SKM-1 (cell line): ENCODE measurements at regions not wholly inside any gene's neighbourhood (a gene's known extent, or its start where the extent isn't known, plus 50 kb on each side); places are given as distances from the start of the nearest gene placed in this dataset.
"Not testable (repeated sequence)": the region's sequence is repeated elsewhere in the genome, so short reads cannot be mapped to it uniquely, and the experiment has no call there.

ENCODE experiments used
- DNase-seq: peaks from one replicate; lab custom pipeline; 2025; ENCODE audit not compliant: unreplicated experiment; lab: John Stamatoyannopoulos, UW

DNA sequence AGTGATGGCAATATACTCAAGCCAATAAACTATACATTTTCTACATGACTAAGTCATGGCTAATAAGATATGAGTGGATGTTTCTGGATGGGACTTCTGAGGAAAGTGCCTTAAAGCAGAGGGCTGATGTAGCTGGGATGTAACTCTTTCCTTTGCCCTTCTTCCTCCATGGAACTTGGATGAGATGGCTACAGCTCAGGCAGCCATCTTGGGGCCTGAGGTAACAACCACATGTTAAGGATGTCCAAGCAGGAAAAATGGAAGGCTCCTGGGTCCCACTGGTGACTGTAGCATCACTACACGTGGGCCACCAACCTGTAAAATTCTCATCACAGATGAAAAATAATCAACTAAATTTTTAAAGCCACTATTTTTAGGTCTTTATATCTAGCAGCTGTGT is 54.4 kb upstream of the GRIP1 start:
- no peak for DNase-seq

DNA sequence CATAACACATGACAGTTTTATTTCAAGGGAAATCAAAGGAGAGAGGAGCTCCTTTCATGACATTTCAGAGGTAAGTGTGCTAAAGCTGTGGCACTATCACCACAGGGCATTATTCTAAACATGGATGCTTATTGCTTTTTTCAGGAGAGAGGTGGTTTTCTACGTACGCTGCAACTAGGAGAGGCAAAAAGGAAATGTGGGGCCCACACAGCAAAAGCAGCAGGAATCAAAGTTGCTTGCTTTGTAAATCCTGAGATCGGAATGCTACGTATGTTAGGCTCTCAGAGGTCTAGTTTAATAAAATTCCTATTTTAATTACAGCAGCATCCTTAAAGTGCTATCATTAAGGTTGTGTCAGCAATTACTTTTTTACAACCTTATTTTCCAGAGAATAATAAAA is 55.0 kb upstream of the GRIP1 start:
- no peak for DNase-seq

DNA sequence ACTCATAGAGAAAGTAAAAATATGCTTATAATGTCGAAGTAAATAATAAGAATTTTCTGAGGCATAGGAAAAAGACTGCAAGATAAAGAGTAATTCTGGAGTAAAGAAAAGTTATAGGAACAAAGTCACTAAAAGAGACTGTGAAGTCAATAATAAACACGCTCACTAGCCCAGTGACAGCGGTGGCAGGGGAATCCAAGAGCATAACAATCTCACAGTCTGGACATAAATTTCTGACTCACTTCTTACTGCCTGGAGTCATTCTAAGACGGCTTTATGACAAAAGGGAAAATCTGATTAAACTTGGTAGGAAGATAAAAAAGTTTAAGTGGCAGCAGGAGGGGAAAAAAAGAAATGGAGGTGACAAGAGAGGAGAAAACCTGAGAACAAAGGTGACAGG is 56.4 kb upstream of the GRIP1 start:
- DNase-seq = no peak

DNA sequence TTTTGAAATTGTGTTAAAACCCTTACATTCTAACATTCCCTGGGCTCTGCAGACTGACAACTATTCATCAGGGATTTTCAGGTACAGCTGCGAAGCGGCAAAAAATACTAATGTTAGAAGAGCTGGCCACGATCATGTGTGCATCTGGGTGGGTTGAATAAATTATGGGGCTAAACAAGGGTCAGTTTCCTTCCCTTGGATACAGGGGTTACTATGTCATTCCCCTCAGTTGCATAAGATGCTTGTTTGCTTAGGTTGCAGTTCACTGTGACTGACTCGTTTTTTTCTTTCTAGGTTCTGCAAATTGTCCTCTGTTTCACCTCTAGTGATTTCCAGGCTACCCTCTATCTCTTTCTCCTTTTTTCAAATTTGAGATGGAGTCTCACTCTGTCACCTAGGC is 58.1 kb upstream of the GRIP1 start:
- no peak for DNase-seq

DNA sequence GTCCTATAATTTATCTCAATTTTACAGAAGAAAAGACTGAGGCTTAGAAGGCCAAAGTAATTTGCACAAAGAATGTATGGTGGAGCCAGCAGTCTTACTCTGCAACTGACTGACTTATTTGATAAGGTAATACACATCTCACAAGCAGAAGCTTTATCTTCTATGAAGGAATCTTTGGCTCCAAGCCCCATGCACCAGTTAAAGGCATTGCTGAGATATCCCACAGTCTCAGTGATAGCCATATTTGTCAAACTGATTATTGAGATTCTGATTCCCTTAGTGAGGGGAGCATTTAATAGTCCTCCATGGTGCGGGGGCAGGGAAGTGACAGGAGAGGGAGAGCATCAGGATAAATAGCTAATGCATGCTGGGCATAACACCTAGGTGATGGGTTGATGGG is 60.4 kb upstream of the GRIP1 start:
- DNase-seq = no peak

DNA sequence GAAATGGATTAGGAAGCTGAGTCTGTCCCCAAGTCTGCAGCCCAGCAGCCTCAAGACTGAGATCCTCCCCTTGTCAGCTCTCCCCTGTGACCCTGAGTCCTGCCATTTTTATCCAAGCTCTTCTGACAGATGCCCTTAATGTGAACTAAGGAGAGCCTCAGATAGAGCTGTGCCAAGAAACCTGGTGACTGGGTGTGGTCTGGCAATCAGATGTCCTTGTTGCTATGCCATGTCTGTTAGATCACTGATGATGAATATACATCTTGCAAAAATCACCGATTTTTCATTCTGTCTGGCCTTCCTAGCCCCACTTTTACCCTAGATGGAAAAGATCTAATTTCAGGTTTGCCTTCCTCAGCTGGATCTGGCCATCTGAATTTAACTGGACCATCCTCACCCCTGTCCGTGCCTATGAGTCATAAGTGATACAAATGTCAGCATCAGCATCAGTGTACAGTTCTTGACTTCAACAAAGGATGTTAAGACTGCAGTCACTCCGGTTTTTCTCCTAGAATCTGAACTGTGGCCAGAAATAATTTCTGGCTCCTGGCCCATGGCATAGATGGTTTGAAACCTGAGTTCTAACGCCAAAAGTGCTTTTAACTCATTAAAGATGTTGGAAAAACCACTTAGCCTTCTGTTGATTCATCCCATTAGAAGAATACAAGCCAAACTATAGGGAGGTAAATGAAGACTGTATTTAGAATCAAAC is 61.2 kb upstream of the GRIP1 start:
- DNase-seq = no peak

DNA sequence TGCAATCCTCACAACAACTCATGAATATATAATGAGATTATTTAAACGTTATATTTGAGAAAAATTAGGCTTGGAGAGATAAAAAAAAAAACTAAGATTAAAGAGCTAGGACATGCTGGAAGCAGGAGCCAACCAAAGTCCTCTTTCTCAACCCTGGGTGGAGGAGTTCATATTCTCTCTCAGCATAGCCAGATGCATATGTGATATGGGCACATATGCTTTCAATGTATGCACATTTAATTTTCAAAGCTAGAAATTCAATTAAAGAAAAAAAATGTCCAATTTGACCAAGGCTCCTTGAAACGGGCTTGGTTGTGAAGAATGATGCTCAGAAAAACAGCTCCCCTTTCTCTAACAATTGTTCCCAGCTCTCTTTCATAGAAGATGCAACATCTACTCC is 61.9 kb upstream of the GRIP1 start:
- no peak for DNase-seq

DNA sequence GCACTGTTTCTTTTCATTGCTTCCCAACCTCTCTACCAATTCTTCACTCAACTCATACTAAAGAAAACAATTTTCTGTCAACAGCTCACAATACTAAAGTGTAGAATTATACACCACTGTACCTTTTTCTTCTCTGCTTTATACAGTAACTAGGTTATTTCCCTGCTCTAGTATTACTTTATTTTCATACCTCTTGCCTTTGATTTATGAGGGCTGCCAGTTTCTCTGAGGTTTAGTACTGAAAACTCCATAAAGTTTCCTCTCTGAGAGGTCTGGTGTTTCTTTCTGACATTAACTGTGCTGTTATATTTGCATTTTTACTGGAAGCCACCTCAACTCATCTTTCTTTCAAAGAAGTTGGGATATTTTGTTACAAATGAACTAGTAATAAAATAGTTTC is 63.0 kb upstream of the GRIP1 start:
- no peak for DNase-seq

DNA sequence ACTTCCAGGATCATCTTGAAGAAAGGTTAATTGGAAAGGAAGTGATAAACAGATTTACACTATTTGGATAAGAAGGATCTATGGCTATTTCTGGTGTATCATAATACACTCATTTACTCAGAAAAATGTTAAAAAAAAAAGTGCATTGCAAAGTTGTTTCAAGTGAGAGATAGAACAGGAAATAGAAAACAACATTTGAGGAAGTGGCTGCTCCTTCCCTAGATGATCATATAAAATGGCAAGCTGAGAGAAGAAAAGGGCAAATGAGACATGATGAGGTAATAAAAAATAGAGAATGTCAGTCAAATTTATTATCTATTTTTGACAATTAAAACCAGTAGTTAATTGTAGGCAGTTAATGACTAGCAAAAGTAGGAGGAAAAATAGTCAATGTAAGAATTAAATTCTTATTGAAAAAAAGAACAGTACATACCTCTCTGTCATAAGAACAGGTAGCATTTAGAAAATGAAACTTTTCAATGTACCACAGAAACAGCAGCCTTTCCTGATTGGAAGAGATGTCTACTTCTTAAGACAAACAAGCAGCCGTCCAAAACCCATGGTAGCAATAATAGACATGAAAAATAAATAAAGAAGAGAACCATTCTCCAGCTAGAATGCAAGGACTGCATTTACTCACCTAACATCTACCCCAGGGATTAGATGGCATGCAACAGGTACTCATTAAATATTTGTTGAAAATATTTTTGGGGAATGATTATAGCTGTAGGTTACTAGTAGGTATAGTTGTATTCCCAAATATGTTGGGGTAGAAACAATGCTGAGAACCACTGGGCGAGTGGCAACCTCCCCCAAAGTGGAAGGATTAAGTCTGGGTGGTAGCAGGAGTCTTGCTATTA is 63.9 kb upstream of the GRIP1 start:
- DNase-seq = no peak

DNA sequence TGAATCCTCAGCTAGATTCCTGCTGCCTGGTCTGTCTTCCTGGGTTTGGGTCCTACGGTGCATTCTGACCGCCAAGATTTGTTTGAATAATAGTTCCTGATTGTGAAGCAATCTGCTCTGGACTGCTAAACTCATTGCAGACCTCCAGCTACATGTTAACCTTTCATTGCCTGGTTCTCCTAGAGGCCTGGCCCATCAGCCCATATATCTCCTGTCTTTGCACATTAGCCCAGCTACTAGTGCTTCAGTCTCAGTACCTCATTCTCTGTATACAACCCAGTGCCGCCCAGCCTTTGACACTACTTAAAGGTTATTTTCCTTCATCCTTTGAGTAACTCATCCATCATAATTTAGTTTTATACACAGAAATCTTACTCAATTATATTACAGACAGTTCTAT is 65.6 kb upstream of the GRIP1 start:
- no peak for DNase-seq

DNA sequence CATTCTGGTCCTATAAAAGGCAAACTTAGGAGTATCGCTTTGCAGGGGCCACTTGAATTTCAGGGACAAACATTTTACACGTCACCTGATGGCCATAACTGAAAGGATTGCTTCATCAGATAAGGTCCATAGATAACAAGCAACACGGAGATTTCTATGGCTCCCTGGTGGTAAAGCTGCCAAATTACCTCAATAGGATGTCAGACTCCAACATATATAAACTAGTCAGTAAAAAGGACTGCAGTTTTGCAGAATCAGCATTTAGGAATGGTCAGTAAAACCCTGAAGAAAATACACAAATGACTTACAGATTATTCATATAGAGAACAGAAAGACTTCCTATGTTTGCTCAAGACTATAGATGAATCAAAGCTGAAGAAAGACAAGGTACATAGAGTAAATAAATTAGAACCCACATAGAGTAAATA is 66.1 kb upstream of the GRIP1 start:
- DNase-seq = no peak

DNA sequence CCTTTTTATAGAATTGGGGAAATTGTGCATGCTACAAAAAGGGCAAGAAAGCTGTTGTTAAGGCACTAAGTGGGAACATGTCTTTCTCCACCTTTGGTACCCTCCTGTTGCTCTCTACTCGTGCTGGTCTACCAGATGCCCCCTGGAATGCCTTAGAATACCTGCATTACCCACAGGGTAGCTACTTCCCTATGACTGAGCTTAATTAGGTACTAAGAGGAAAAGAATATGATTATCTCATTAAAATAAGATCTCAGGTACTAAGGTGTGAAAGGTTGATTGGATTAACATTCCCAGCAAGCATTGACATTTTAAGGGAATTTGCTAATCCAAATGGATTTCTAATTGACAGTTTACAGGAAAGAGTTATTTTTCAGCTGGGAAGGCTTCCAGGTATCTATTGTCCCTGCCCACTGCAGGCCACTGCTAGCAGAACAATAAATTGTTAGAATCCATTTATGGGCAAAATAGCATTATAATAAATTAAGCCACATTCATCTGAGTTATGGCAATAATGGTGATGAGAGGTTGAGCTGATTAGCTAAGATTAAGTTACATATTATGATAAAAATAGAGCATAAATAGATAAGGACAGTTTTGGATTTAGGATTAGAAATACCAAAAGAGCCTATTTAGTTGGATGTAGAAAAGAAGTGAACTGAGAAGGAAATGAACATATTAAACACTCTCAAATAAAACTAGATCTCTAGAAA is 67.8 kb upstream of the GRIP1 start:
- DNase-seq = no peak

DNA sequence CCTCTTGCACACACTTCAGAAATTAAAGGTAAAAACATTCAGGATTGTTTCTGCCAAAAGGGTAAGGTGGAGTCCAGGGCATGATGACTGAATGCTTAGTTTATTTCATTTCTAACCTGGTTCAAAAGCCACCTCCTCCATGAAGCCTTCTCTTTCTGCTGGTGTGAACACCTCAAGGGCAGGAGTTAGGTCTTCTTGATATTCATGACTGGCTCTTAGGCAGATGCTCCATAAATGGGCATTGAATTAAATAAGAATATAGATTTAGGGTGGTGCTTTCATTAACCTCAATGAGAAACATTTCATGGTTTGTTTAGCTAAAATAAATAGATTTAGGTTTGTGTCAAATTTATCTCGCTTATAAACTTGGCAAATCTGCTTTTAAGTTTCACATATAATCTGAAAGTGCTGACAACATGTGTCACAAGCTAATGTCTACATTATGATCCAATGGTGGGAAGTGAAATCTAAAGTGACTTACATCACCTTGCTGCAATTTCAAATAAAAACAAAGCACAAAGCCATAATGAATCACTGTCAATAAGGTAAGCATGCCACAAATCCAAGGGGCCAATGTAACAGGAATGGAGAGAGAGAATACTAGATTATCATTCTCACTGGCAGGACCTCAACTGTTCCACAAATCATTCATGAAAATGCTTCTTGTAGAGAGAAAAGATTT is 72.7 kb upstream of the GRIP1 start:
- DNase-seq = no peak

DNA sequence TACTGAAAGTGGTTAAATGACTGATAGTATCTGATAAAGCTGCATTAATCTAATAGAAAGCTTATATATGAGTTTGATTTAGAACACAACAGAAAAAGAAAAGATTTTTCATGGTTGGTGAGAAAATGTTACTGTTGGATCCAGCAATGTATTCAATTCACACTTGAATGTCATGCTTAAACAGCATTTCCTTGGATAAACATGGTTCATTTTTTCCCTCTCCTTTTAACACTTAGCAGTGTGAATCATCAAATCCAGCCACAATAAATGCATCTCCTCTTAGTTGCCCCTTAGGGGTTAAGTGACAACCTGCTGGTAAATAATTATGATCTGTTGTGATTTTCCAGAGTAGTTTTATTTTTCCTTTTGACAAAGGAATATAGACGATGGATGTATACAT is 74.9 kb upstream of the GRIP1 start:
- DNase-seq = no peak

DNA sequence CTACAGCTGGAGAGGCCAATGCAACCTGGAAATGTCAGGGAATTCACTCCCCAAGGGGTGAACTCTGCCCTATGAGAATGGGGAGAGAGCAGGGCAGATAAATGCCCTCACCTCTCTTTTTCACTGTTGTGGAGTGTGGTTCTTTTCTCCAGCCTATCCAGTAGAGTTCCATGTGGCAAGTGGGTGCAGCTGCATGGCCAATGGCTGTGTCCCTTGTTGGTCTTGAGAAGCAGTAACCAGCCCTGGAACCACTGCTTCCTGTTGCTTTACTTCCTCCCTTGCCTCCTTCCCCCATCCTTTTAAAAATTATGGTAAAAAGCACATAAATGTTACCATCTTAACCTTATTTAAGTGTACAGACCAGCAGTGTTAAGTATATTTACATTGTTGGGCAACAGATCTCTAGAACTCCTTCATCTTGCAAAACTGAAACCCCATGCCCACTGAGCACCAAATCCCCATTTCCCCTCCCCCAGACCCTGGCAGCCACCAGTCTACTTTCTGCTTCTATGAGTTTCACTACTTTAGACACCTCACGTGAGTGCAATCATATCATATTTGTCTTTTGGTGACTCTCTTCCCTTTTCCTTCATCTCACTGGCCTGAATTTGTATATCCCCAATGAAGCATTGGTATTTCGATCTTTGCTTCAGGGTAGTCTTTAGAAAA is 77.0 kb upstream of the GRIP1 start:
- no peak for DNase-seq

DNA sequence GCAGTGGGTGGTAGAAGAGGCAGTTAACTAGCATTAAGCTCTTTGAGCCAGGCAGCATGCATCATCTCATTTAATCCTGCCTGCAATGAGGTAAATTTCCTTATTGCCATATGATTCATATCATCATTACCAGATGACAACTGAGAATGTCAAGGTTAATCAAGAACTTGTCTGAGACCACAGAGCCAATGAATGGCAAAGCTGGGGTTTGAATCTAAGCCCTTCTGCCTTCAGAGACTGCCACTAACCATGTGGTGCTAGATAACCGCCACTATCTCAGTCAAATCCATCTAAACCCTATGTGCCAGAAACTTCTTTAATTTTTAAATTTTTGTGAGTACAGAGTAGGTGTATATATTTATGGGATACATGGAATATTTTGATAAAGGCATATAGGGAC is 77.8 kb upstream of the GRIP1 start:
- DNase-seq = no peak

DNA sequence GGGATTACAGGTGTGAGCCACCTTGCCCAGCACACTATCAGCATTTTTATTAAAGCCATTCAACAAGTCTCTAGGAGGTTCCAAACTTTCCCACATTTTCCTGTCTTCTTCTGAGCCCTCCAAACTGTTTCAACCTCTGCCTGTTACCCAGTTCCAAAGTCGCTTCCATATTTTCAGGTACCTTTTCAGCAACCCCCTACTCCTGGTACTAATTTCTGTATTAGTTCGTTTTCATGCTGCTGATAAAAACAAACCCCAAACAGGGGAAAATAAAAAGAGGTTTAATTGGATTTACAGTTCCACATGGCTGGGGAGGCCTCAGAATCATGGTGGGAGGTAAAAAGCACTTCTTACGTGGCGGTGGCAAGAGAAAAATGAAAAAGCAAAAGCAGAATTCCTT is 81.2 kb upstream of the GRIP1 start:
- not testable (repeated sequence) for DNase-seq

DNA sequence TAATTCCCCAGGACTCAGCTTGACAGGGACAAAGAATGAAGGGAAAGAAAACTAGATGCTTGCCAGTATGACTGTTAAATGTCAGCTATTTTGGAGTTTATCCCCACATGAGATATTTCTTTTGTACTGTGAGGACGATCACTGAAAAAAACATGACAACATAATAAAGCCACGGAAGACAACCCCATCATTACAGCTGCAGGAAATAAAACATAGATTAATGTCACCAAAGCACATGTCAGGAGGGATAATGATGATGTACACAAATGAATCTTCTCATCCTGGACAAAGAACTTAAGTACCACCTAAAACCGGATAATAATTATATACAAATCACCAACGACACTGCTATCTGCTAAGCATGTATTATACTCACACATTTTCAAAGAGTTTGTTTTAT is 84.6 kb upstream of the GRIP1 start:
- DNase-seq = no peak

DNA sequence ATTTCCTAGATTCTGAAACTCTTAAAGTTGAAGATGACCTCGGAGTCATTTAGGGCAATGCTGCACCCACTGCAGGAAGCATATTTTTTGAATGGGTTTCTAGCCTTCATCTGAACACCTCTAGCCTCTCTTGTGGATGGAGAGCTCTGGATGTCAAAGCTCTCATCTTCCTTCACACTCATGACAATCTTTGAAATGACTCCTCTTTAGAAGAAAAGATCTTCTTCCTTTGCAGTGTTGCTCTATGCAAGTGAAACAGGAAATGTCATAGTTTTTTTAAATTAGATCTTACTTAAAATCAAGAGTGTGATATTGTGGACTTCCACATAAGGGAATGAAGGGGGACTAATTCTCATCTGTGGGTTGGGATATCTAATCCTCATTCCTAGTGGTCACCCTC is 86.3 kb upstream of the GRIP1 start:
- DNase-seq = no peak

DNA sequence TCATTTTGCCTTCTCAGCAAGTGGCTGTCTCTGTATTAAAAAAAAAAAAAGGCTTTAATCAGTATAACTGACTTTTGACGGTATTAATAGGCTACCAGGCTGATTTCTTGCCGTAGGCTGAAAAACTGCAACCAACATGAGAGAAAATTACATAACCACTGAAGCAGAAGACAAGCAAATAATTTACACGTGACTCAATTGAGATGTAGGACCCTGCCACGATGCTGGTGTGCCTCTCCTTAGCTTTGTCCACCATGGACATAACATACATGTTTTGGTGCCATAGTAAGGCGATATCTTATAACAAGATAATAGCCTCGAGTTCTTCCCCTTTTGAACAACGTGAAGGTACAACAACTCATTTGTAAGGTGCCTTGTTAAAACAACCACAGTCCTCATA is 88.7 kb upstream of the GRIP1 start:
- DNase-seq = no peak

DNA sequence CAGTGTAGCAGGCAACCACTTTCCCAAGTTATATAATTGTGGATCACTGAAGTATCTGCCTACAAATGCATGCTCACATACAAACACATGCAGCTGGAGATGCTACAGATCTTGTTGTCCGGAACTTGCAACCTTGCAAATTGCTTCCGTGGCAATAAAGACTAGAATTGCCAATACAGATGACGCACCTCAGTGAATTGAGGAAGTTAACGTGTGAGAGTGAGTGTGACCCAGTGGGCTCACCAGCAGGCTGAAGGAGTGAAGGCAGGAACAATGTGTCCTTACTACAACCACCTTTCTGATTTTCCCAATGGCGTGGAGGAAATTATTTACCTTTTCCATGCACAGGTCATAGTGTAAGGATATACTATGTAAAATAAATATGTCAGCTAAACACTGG is 89.4 kb upstream of the GRIP1 start:
- DNase-seq = no peak
